SK-N-SH (cell line): ENCODE measurements at regions not wholly inside any gene's neighbourhood (a gene's known extent, or its start where the extent isn't known, plus 50 kb on each side); places are given as distances from the start of the nearest gene placed in this dataset.

Experiments
- CTCF ChIP-seq: fragments of 200-600 bp; sonication (generic); IDR thresholded peaks from 2 replicates; pipeline ENCODE4 v1.6.1; 2017; ENCODE audit warnings: antibody characterized with exemption, mild to moderate bottlenecking, moderate library complexity
- MAX ChIP-seq: IDR thresholded peaks from 2 replicates; pipeline ENCODE4 v1.4.0; 2012; ENCODE audit warnings: low read depth
- PBX3 ChIP-seq: IDR thresholded peaks from 2 replicates; pipeline ENCODE4; 2012
- REST ChIP-seq: IDR thresholded peaks from 2 replicates; pipeline ENCODE4 v1.6.1; 2012; ENCODE audit warnings: mild to moderate bottlenecking, low read depth, low read length, moderate library complexity
- TAF1 ChIP-seq: IDR thresholded peaks from 2 replicates; pipeline ENCODE4 v1.6.1; 2012; ENCODE audit warnings: low read depth, mild to moderate bottlenecking, low read length, moderate library complexity, borderline replicate concordance
- TEAD4 ChIP-seq: IDR thresholded peaks from 2 replicates; pipeline ENCODE4 v1.4.0; 2012; ENCODE audit warnings: mild to moderate bottlenecking, borderline replicate concordance; ENCODE audit not compliant: insufficient read depth

- TF ChIP-seq TAF1 (no peak), CTCF (no peak), MAX (no peak), PBX3 (no peak), TEAD4 (no peak), REST (no peak)
Measured at GRCh38 chr12:23186950-23187349, 562.0 kb downstream of the ETNK1 start.
